Heart right ventricle (tissue), 16 donors: ENCODE measurements at regions not wholly inside any gene's neighbourhood (a gene's known extent, or its start where the extent isn't known, plus 50 kb on each side); places are given as distances from the start of the nearest gene placed in this dataset.

ENCODE experiments used
- ATAC-seq, 8 donors: fragments of 200-7000 bp; cut with Tn5 transposase; one replicate each; pipeline ENCODE4 v1.9.1; 2020; ENCODE audit warnings: mild to moderate bottlenecking in 8 of 8, moderate library complexity in 8 of 8, moderate number of reproducible peaks in 1 of 8
- DNase-seq, 2 donors: peaks; one replicate each; pipeline ENCODE4 v3.0.0-alpha.2; 2020
- H3K27ac ChIP-seq, 10 donors: fragments of 200-600 bp; sonication (generic) in 2 of 10; one replicate each; pipeline versions ENCODE4 v1.5.0 to v1.8.0; 2020 to 2022; ENCODE audit warnings: mild to moderate bottlenecking in 3 of 10
- H3K27me3 ChIP-seq, 7 donors: fragments of 200-600 bp; one replicate each; pipeline ENCODE4 v1.8.0; 2021 to 2022; ENCODE audit warnings: mild to moderate bottlenecking in 2 of 7
- H3K36me3 ChIP-seq, 9 donors: fragments of 200-600 bp; sonication (generic) in 1 of 9; one replicate each; pipeline versions ENCODE4 v1.5.0 to v1.8.0; 2020 to 2022; ENCODE audit warnings: mild to moderate bottlenecking in 2 of 9
- H3K4me1 ChIP-seq, 9 donors: fragments of 200-600 bp; sonication (generic) in 1 of 9; one replicate each; pipeline versions ENCODE4 v1.5.0 to v1.8.0; 2020 to 2022; ENCODE audit warnings: mild to moderate bottlenecking in 4 of 9
- H3K4me3 ChIP-seq, 10 donors: fragments of 200-600 bp; sonication (generic) in 2 of 10; one replicate each; pipeline versions ENCODE4 v1.5.0 to v1.8.0; 2020 to 2022; ENCODE audit warnings: mild to moderate bottlenecking in 7 of 10, moderate library complexity in 2 of 10
- H3K9me3 ChIP-seq, 11 donors: fragments of 200-600 bp in 10 of 11; sonication (generic) in 2 of 11; one replicate each; pipeline versions ENCODE4 v1.5.0 to v1.8.0; 2013 to 2022; ENCODE audit warnings: mild to moderate bottlenecking in 2 of 11, control low read depth in 1 of 11, moderate library complexity in 1 of 11
- CTCF ChIP-seq, 9 donors: fragments of 200-600 bp; sonication (generic) in 2 of 9; IDR thresholded peaks; one replicate each; pipeline versions ENCODE4 v1.5.0 to v1.8.0; 2021 to 2022; ENCODE audit warnings: antibody characterized with exemption in 9 of 9, mild to moderate bottlenecking in 5 of 9, moderate library complexity in 1 of 9
- WGBS, 2 donors: extraction: QIAGEN DNeasy Blood & Tissue Kit; methylation state at CpG; one replicate each; pipeline ENCODE4 v1.1.7; 2013; ENCODE audit warnings: inconsistent platforms in 1 of 2; 5-methylcytosine and 5-hydroxymethylcytosine counted together
- intact Hi-C, 10 donors: fragments of 100-400 bp; cut with DNase I; formaldehyde crosslinking; loops; one replicate each; pipeline versions ENCODE4 v1.11.1 to v1.14.2; 2022
- donor health status: Arrhythmogenic right ventricular cardiomyopathy.
- donor health status: ischemic (EF 13 %, LVEDD 7.1; RV severe dilation, severe dysfunction).
- donor health status: healthy with polysubstance abuse.
- donor health status: DM: no; HTN: yes; CAD: no.
- donor health status: DM: no; HTN: no; CAD: no.
- donor health status: ischemic (EF 25% LVEDD 6.9; RV normal size, moderate dysfunction).
- donor health status: ischemic (EF 25% LVEDD 5.7; RV mildly dilated, moderate dysfunction).
- donor health status: healthy.
- donor health status: DM: yes; HTN: yes; CAD: no.
- donor health status: Ischemic cardiomyopathy.
- donor health status: ischemic (EF 35%, LVEDD 5.7; RV mildly dilated, moderate dysfunction).
- donor health status: nonischemic (EF 11% LVEDD 7.7; RV severe dilation, severe dysfunction).
- donor health status: DM: yes; HTN: yes; CAD: no.
- donor health status: PGD.
- donor health status: ischemic (EF 29% LVEDD 5.4; RV normal size, mild dysfunction).
- donor health status: nonischemic (EF 23%, LVEDD 6.1; RV moderate dilation, normal function).

GRCh38 chr3:140821493-140821892 lies 120.1 kb upstream of the SLC25A36 start:
- Histone ChIP-seq H3K4me1 (no peaks in the 10 kb centered on the region), H3K27me3 (peaks cover 0 to 4% (median 0%) of the 10 kb centered on the region in 7 donors), H3K4me3 (no peak overlapping the region), H3K36me3 (no peaks in the 10 kb centered on the region), H3K9me3 (no peaks in the 10 kb centered on the region), H3K27ac (no peak overlapping the region)
- WGBS, 2 donors, result 77 to 81% methylated on average over 2 of the region's 2 CpGs
- DNase-seq (no peak), ATAC-seq (no peak)
- no peak for TF ChIP-seq CTCF (IDR thresholded peaks at IDR 0.05)
- intact Hi-C loops, result no loop called here

- intact Hi-C loops, result no loop called here
- peaks cover 0 to 4% (median 0%) of the 10 kb centered on the region in 7 donors for H3K27me3 ChIP-seq
- no peaks in the 10 kb centered on the region for H3K36me3 ChIP-seq
- H3K4me3 ChIP-seq, result no peak overlapping the region
- WGBS, 2 donors, result 27 to 34% methylated on average over 3 of the region's 3 CpGs
- no peaks in the 10 kb centered on the region for H3K4me1 ChIP-seq
- no peak for ATAC-seq
- no peaks in the 10 kb centered on the region for H3K9me3 ChIP-seq
- TF ChIP-seq CTCF (IDR thresholded peaks at IDR 0.05), result no peak
- H3K27ac ChIP-seq, result no peak overlapping the region
- no peak for DNase-seq
Observed at GRCh38 chr3:140822401-140823047, 119.1 kb upstream of the SLC25A36 start.

DNA sequence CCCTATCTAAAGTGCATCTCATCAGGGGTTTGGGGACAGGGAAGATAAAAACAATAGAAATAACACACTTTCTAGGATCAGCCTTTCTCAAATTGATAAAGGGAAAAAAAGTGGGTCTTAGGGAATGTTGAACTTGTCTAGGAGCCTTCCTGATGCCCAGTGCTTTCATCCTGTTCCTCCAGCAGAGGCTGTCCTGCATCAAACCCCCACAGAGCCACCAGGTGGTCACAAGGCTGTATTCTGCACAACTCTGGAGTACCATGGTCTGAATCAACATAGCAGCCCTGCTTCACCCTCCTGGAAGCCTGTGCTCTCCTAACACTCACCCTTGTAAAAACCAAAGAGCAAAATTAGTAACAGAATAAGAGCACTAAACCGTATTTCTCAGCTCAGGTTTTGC lies 118.5 kb upstream of the SLC25A36 start:
- ATAC-seq (no peak), DNase-seq (no peak)
- intact Hi-C loops, result no loop called here
- Histone ChIP-seq H3K9me3 (no peaks in the 10 kb centered on the region), H3K27ac (no peak overlapping the region), H3K4me1 (no peaks in the 10 kb centered on the region), H3K36me3 (no peaks in the 10 kb centered on the region), H3K27me3 (peaks cover 0 to 5% (median 0%) of the 10 kb centered on the region in 7 donors), H3K4me3 (no peak overlapping the region)
- no peak for TF ChIP-seq CTCF (IDR thresholded peaks at IDR 0.05)
- WGBS, 2 donors, result 62 to 72% methylated on average over 1 of the region's 1 CpG

DNA sequence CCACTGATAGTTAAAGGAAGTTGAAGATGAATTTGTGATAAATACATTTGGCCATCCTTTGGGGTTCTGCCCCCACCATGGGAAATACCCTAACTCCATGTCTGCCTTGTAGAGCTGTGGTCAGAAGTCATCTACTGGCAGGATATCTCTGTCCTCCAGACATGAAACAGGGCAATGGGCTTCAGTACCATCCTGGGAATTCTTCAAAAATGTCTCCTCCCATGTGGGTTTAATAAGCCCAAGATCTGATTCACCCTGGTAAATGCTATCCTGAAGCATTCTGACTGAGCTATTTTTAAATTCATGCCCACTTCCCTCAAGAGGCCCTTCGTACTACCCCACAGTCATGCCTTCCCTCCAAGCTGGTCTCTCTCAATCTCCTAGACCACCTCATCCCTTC lies 113.7 kb upstream of the SLC25A36 start:
- H3K36me3 ChIP-seq, result no peaks in the 10 kb centered on the region
- ATAC-seq (no peak), DNase-seq (no peak)
- H3K4me3 ChIP-seq, result no peak overlapping the region
- peaks cover 0 to 13% (median 0%) of the 10 kb centered on the region in 7 donors for H3K27me3 ChIP-seq
- H3K9me3 ChIP-seq, result no peaks in the 10 kb centered on the region
- TF ChIP-seq CTCF (IDR thresholded peaks at IDR 0.05), result no peak
- no peak overlapping the region for H3K27ac ChIP-seq
- H3K4me1 ChIP-seq, result peaks cover 0 to 3% (median 0%) of the 10 kb centered on the region in 9 donors
- 63 to 76% methylated on average over 1 of the region's 1 CpG for WGBS, 2 donors
- intact Hi-C loops, result no loop called here
